GM13976 (cell line): ENCODE measurements at regions not wholly inside any gene's neighbourhood (a gene's known extent, or its start where the extent isn't known, plus 50 kb on each side); places are given as distances from the start of the nearest gene placed in this dataset.

Experiments used
- DNase-seq: peaks from one replicate; pipeline ENCODE4 v3.0.0; 2012; ENCODE audit warnings: low spot score
- CTCF ChIP-seq: IDR thresholded peaks from 2 replicates; pipeline ENCODE4 v1.5.1; 2012; ENCODE audit warnings: borderline replicate concordance, mild to moderate bottlenecking; ENCODE audit not compliant: insufficient read depth; ENCODE audit errors: extremely low read depth, missing control alignments, control extremely low read depth
- in situ Hi-C: fragments of 300-500 bp; cut with MboI; formaldehyde crosslinking; loops from one replicate; pipeline ENCODE4 v1.12.0; 2022; ENCODE audit warnings: low sequenced_read_pairs, mixed read lengths, inconsistent platforms; ENCODE audit not compliant: unreplicated experiment

DNA sequence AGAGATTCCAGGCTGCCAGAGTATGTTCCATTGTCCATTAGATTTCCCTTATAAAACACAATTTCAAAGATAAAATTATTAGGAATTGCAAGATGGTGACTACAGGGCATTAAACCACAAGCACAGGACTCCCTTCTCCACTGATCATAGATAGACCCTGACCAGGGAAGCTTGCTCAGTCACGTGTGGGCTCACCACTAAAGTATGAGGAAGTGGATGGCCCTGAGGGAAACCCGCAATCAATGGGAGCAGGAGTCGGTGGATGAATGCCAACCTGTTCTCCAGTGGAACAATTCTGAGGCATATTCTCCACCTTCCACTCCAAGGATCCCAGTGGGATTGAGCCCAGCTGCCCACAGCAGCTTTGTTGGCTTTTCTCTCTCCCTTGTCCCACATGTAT lies 515.7 kb downstream of the BCOR start:
- no peak for TF ChIP-seq CTCF
- DNase-seq = no peak
- in situ Hi-C loops = no loop called here

DNA sequence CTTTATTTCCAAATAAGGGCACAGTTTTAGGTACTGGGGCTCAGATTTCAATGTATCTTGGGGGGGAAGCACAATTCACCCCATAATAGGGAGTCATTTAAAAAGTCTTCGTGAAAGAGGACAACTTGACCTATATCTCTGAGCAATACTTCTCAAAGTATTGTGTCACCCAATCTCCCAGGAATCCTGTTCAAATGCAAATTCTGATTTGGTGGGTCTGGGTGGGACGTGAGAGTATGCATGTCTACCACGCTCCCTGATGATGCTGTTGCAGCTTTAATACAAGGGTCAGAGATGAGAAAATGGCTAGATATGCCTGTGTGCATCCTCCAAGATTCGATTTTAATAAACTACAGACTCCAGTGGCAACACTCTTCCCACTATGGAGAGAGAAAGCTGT lies 514.8 kb downstream of the BCOR start:
- in situ Hi-C loops = no loop called here
- DNase-seq = no peak
- no peak for TF ChIP-seq CTCF

DNA sequence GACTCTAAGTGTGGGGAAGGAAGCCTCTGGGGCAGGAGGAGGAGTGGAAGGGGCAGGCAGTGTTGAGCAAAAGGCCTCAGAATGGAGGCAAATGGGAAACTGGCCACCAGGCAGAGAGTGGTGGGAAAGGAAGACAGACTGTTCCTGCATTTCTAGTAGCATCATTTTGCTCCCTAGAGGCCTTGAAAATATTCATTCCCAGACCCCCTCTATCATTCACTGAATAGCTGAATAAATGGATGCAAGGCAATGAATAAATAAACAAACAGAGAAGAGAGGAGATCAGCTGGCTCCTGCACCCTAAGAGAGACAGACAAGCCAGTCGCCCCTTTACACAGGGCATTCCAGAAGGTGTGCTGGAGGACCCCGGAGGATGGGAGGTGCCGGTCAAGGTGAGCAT lies 511.9 kb downstream of the BCOR start:
- DNase-seq = no peak
- in situ Hi-C loops = no loop called here
- no peak for TF ChIP-seq CTCF

DNA sequence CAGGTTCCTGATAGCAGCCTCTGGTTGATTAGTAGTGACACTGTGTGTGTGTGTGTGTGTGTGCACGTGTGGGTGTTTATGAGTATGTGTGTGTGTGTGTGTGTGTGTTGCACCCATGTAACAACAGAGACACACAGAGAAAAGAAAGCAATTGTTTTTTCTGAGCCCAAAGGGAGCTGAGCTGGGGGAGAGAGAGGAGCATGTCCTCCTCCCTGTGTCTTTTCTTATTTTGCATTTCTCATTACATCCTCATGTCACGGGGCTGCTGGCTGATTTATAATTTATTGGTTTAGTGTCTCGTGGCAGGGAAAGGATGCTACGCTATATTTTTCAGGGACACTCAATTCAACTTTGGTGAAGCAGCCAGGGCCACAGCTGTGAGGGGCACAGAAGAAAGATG lies 511.4 kb downstream of the BCOR start:
- no peak for TF ChIP-seq CTCF
- in situ Hi-C loops = no loop called here
- no peak for DNase-seq

GRCh38 chrX:39591099-39591498 lies 506.7 kb downstream of the BCOR start:
- in situ Hi-C loops = no loop called here
- no peak for DNase-seq
- TF ChIP-seq CTCF = no peak

GRCh38 chrX:39592776-39593175 lies 505.0 kb downstream of the BCOR start:
- no peak for TF ChIP-seq CTCF
- no peak for DNase-seq
- in situ Hi-C loops = no loop called here

- in situ Hi-C loops = no loop called here
- DNase-seq = no peak
- TF ChIP-seq CTCF = no peak
Measured at GRCh38 chrX:39595977-39596376, 501.8 kb downstream of the BCOR start.
